SU-DHL-6 (cell line): ENCODE measurements at regions not wholly inside any gene's neighbourhood (a gene's known extent, or its start where the extent isn't known, plus 50 kb on each side); places are given as distances from the start of the nearest gene placed in this dataset.

Experiments
- H2AFZ ChIP-seq: fragments of 200-600 bp; sonication (generic); 2 replicates; pipeline ENCODE4 v1.6.1; 2014; ENCODE audit warnings: low read depth, mild to moderate bottlenecking, moderate library complexity, mixed read lengths, antibody characterized with exemption, low read length; ENCODE audit not compliant: severe bottlenecking
- H3F3A ChIP-seq: fragments of 200-600 bp; shearing (Covaris generic); 2 replicates; pipeline ENCODE4 v1.6.0; 2016; ENCODE audit warnings: antibody characterized with exemption, mild to moderate bottlenecking; ENCODE audit not compliant: insufficient read depth
- H3K27ac ChIP-seq: fragments of 200-600 bp; sonication (generic); 2 replicates; pipeline ENCODE4 v1.5.1; 2016; ENCODE audit warnings: low read depth, mild to moderate bottlenecking, low read length, moderate library complexity, mixed read lengths
- H3K27me3 ChIP-seq: fragments of 200-600 bp; sonication (generic), shearing (Covaris generic); 2 replicates; pipeline ENCODE4 v1.6.0; 2014; ENCODE audit warnings: mild to moderate bottlenecking, low read length
- H3K36me3 ChIP-seq: fragments of 200-600 bp; sonication (generic); 2 replicates; pipeline ENCODE4 v1.6.1; 2014; ENCODE audit warnings: mild to moderate bottlenecking, low read length, mixed read lengths
- H3K4me2 ChIP-seq: fragments of 300-600, 200-600 bp; shearing (Covaris generic), sonication (generic); 2 replicates; pipeline ENCODE4 v1.6.0; 2014; ENCODE audit warnings: low read length, low read depth, mild to moderate bottlenecking; ENCODE audit not compliant: poor library complexity, severe bottlenecking
- H3K4me3 ChIP-seq: fragments of 200-600 bp; sonication (generic); 2 replicates; pipeline ENCODE4 v1.5.1; 2014; ENCODE audit warnings: antibody characterized with exemption, low read length, mild to moderate bottlenecking, mixed read lengths; ENCODE audit not compliant: insufficient read depth, poor library complexity, severe bottlenecking
- H3K79me2 ChIP-seq: fragments of 200-600 bp; sonication (generic); 2 replicates; pipeline ENCODE4 v1.6.1; 2014; ENCODE audit warnings: mild to moderate bottlenecking, low read length, moderate library complexity; ENCODE audit not compliant: insufficient read depth
- H3K9ac ChIP-seq: fragments of 200-600 bp; sonication (generic); 2 replicates; pipeline ENCODE4 v1.7.0; 2014; ENCODE audit warnings: mild to moderate bottlenecking, low read length
- H3K9me2 ChIP-seq: fragments of 200-600 bp; sonication (generic); replicated peaks from 2 replicates; pipeline ENCODE4 v1.6.1; 2014; ENCODE audit warnings: low read length; ENCODE audit not compliant: insufficient read depth
- H3K9me3 ChIP-seq: fragments of 200-600 bp; sonication (generic); 2 replicates; pipeline ENCODE4 v1.6.1; 2014; ENCODE audit warnings: low read length, mixed read lengths; ENCODE audit not compliant: insufficient read depth
- H4K20me1 ChIP-seq: fragments of 200-600 bp; sonication (generic); 2 replicates; pipeline ENCODE4 v1.6.1; 2014; ENCODE audit warnings: low read depth, mild to moderate bottlenecking, antibody characterized with exemption, low read length, moderate library complexity, mixed read lengths
- CTCF ChIP-seq: fragments of 200-600 bp; sonication (generic); IDR thresholded peaks from one replicate; pipeline ENCODE4 v1.5.1; 2017; ENCODE audit warnings: antibody characterized with exemption, mild to moderate bottlenecking, low read length, moderate library complexity; ENCODE audit not compliant: insufficient read depth, poor library complexity, severe bottlenecking
- EZH2phosphoT487 ChIP-seq: fragments of 200-600 bp; sonication (generic), shearing (Covaris generic); conservative IDR thresholded peaks from 2 replicates; pipeline ENCODE4 v1.6.1; 2018; ENCODE audit warnings: mild to moderate bottlenecking, antibody characterized with exemption, low read length, moderate library complexity, mixed read lengths

- Histone ChIP-seq H3K36me3 (no peaks in the 10 kb centered on the region), H2AFZ (no peak overlapping the region), H3K79me2 (no peaks in the 10 kb centered on the region), H3K4me3 (no peak overlapping the region), H3K27ac (no peak overlapping the region), H4K20me1 (no peaks in the 10 kb centered on the region), H3K27me3 (no peaks in the 10 kb centered on the region), H3K9me3 (no peaks in the 10 kb centered on the region), H3K4me2 (no peak overlapping the region), H3K9ac (no peak overlapping the region), H3F3A (no peaks in the 10 kb centered on the region), H3K9me2 (no peaks in the 10 kb centered on the region)
- no peak for TF ChIP-seq EZH2phosphoT487
Observed at GRCh38 chr9:108133680-108134079, 644.1 kb upstream of the KLF4 start.

GRCh38 chr9:108133101-108133500, 643.5 kb upstream of the KLF4 start:
- H3F3A ChIP-seq = no peaks in the 10 kb centered on the region
- H3K4me3 ChIP-seq = no peak overlapping the region
- no peak overlapping the region for H3K4me2 ChIP-seq
- no peaks in the 10 kb centered on the region for H3K9me3 ChIP-seq
- no peaks in the 10 kb centered on the region for H3K27me3 ChIP-seq
- no peaks in the 10 kb centered on the region for H3K79me2 ChIP-seq
- no peak overlapping the region for H2AFZ ChIP-seq
- H3K9ac ChIP-seq = no peak overlapping the region
- no peaks in the 10 kb centered on the region for H3K36me3 ChIP-seq
- no peaks in the 10 kb centered on the region for H3K9me2 ChIP-seq
- no peaks in the 10 kb centered on the region for H4K20me1 ChIP-seq
- TF ChIP-seq EZH2phosphoT487 (no peak), CTCF (no peak)
- no peak overlapping the region for H3K27ac ChIP-seq

GRCh38 chr9:108130905-108131304, 641.3 kb upstream of the KLF4 start:
- Histone ChIP-seq H3F3A (no peaks in the 10 kb centered on the region), H3K27me3 (no peaks in the 10 kb centered on the region), H3K9me2 (no peaks in the 10 kb centered on the region), H3K79me2 (no peaks in the 10 kb centered on the region), H4K20me1 (no peaks in the 10 kb centered on the region), H3K4me3 (no peak overlapping the region), H3K27ac (no peak overlapping the region), H3K9me3 (no peaks in the 10 kb centered on the region), H2AFZ (no peak overlapping the region), H3K4me2 (no peak overlapping the region), H3K9ac (no peak overlapping the region), H3K36me3 (no peaks in the 10 kb centered on the region)
- TF ChIP-seq CTCF (no peak), EZH2phosphoT487 (no peak)

- H3K9me2 ChIP-seq = no peaks in the 10 kb centered on the region
- no peak overlapping the region for H3K9ac ChIP-seq
- H3K27ac ChIP-seq = no peak overlapping the region
- H3K9me3 ChIP-seq = no peaks in the 10 kb centered on the region
- H3K4me3 ChIP-seq = no peak overlapping the region
- no peak overlapping the region for H3K4me2 ChIP-seq
- H4K20me1 ChIP-seq = no peaks in the 10 kb centered on the region
- no peak overlapping the region for H2AFZ ChIP-seq
- no peaks in the 10 kb centered on the region for H3K27me3 ChIP-seq
- no peaks in the 10 kb centered on the region for H3F3A ChIP-seq
- no peaks in the 10 kb centered on the region for H3K79me2 ChIP-seq
- TF ChIP-seq EZH2phosphoT487 (no peak), CTCF (no peak)
- no peaks in the 10 kb centered on the region for H3K36me3 ChIP-seq
Observed at GRCh38 chr9:108125625-108126024, 636.1 kb upstream of the KLF4 start.
